Kidney (tissue), 13 donors: ENCODE measurements at regions not wholly inside any gene's neighbourhood (a gene's known extent, or its start where the extent isn't known, plus 50 kb on each side); places are given as distances from the start of the nearest gene placed in this dataset.

Experiments used
- DNase-seq, 5 donors: peaks; one replicate each; pipeline ENCODE4 v3.0.0-alpha.2; 2013 to 2020
- FAIRE-seq: peaks from 2 replicates; lab custom pipeline; 2012; peaks lifted over from hg19 to GRCh38; lab: Jason Lieb, UNC
- H3K27ac ChIP-seq, 2 donors: one replicate each; pipeline ENCODE4 v1.7.0; 2013; ENCODE audit warnings: low read depth in 2 of 2, low read length in 2 of 2, inconsistent platforms in 1 of 2
- H3K27me3 ChIP-seq: one replicate; pipeline ENCODE4 v1.7.1; 2013; ENCODE audit warnings: low read length, inconsistent platforms; ENCODE audit not compliant: control insufficient read depth, insufficient read depth
- H3K36me3 ChIP-seq, 3 donors: one replicate each; pipeline versions ENCODE4 v1.7.0 to v1.7.1; 2013; ENCODE audit warnings: low read length in 3 of 3, control low read depth in 1 of 3, inconsistent platforms in 1 of 3; ENCODE audit not compliant: insufficient read depth in 3 of 3, control insufficient read depth in 2 of 3
- H3K4me1 ChIP-seq, 3 donors: one replicate each; pipeline versions ENCODE4 v1.7.0 to v1.7.1; 2013; ENCODE audit warnings: low read length in 3 of 3, inconsistent platforms in 1 of 3, low read depth in 1 of 3; ENCODE audit not compliant: control insufficient read depth in 2 of 3, insufficient read depth in 2 of 3
- H3K4me3 ChIP-seq, 3 donors: one replicate each; pipeline versions ENCODE4 v1.7.0 to v1.8.1; 2013; ENCODE audit warnings: low read length in 3 of 3, control low read depth in 1 of 3, inconsistent platforms in 1 of 3
- H3K9ac ChIP-seq, 3 donors: one replicate each; pipeline versions ENCODE4 v1.7.0 to v1.7.1; 2013; ENCODE audit warnings: low read length in 3 of 3, control low read depth in 1 of 3, inconsistent platforms in 1 of 3
- H3K9me3 ChIP-seq, 3 donors: one replicate each; pipeline versions ENCODE4 v1.7.0 to v1.7.1; 2013; ENCODE audit warnings: low read length in 3 of 3, control low read depth in 1 of 3, inconsistent platforms in 1 of 3; ENCODE audit not compliant: control insufficient read depth in 2 of 3, insufficient read depth in 1 of 3
- intact Hi-C: fragments of 100-400 bp; cut with DNase I; formaldehyde crosslinking; loops from one replicate; pipeline ENCODE4 v1.11.1; 2022
- TF ChIP-seq, protein P1 (sequence below): IDR thresholded peaks from 3 replicates; pipeline ENCODE4 v1.5.1; 2012; ENCODE audit warnings: mild to moderate bottlenecking, moderate library complexity, borderline replicate concordance; ENCODE audit not compliant: insufficient read depth; ENCODE audit errors: extremely low read depth
- donor health status: control.
- donor health status: control.
- donor health status: control.
- donor health status: control.
- donor health status: control.
- donor health status: DM: yes; HTN: yes; CAD: no.
- donor health status: Normal renal cell carcinoma (clear cell type).

DNA sequence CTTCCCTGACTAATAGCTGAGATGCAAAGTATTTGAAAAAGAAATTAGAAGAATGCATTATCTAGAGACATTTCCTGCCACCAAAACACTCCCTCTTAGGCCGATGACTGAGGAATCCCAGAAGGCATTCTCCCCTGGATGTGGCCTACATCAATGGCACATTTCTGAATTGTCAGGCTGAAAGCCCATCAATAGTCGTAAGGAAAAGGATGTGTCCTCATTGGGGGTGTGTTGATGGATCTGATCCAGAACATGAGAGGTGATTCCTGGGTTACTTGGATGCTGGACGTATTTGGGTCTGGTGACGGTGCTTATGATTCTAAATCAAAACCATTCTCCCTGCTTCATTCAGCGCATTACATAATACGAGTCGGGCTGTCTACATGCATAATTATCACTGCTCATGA, 216.9 kb upstream of the CDIN1 start:
- Histone ChIP-seq H3K36me3 (no peaks in the 10 kb centered on the region), H3K4me1 (peaks cover 0 to 3% (median 0%) of the 10 kb centered on the region in 3 donors), H3K9me3 (no peaks in the 10 kb centered on the region), H3K27ac (peak overlapping the region in 1 of 2 donors; percentile 40), H3K27me3 (no peaks in the 10 kb centered on the region), H3K9ac (no peak overlapping the region), H3K4me3 (no peak overlapping the region)
- intact Hi-C loops = no loop called here
- TF ChIP-seq, protein P1, sequence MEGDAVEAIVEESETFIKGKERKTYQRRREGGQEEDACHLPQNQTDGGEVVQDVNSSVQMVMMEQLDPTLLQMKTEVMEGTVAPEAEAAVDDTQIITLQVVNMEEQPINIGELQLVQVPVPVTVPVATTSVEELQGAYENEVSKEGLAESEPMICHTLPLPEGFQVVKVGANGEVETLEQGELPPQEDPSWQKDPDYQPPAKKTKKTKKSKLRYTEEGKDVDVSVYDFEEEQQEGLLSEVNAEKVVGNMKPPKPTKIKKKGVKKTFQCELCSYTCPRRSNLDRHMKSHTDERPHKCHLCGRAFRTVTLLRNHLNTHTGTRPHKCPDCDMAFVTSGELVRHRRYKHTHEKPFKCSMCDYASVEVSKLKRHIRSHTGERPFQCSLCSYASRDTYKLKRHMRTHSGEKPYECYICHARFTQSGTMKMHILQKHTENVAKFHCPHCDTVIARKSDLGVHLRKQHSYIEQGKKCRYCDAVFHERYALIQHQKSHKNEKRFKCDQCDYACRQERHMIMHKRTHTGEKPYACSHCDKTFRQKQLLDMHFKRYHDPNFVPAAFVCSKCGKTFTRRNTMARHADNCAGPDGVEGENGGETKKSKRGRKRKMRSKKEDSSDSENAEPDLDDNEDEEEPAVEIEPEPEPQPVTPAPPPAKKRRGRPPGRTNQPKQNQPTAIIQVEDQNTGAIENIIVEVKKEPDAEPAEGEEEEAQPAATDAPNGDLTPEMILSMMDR = no peak
- DNase-seq (peak in 1 of 5 donors; percentile 20), FAIRE-seq (no peak)

DNA sequence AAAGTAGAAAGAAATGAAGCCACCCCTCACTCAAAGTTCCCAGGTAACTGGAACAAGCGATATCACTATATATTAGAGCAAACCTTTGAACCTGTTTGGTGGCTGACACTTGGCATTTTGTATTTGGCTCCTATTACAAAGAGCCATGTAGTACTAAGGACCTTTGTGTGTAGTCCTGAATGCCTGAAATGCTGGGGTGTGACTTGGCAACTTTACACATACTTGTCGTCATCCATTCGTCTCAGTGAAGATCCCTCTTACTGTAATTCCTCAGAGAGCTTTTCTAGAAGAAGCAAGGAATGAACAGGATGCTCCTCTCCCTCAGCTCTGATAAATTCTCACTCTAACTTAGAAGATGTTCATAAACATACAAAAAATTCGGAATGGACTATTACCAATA, 216.1 kb upstream of the CDIN1 start:
- DNase-seq (peak in 2 of 5 donors; percentile 7 to 42), FAIRE-seq (no peak)
- no peak overlapping the region for H3K9ac ChIP-seq
- no peak overlapping the region for H3K27ac ChIP-seq
- TF ChIP-seq, protein P1 = no peak
- no peak overlapping the region for H3K4me3 ChIP-seq
- H3K36me3 ChIP-seq = no peaks in the 10 kb centered on the region
- no peaks in the 10 kb centered on the region for H3K4me1 ChIP-seq
- H3K27me3 ChIP-seq = no peaks in the 10 kb centered on the region
- intact Hi-C loops = no loop called here
- H3K9me3 ChIP-seq = no peaks in the 10 kb centered on the region

DNA sequence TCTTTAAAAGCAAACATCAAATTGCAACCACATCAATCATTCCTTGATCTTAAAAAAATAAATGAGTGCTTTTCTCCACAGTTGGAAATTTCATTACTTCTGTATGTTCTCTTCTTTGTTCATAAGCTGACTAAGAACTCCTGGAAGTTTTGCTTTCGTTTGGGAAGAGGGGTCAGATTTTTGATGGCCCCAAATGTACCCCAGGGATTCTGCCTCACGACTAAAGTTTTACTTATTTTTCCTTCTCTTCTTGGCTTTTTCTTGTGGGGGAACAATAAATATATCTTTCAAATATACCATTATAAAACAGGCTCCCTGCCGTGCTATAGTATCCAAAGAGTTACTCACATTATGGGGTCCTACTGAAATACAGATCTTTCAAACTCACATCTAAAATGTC, 215.0 kb upstream of the CDIN1 start:
- Histone ChIP-seq H3K4me3 (no peak overlapping the region), H3K27ac (no peak overlapping the region), H3K4me1 (no peaks in the 10 kb centered on the region), H3K36me3 (no peaks in the 10 kb centered on the region), H3K9ac (no peak overlapping the region), H3K9me3 (no peaks in the 10 kb centered on the region), H3K27me3 (no peaks in the 10 kb centered on the region)
- FAIRE-seq (no peak), DNase-seq (peak in 2 of 5 donors; percentile 22 to 33)
- intact Hi-C loops = no loop called here
- TF ChIP-seq, protein P1 = no peak

DNA sequence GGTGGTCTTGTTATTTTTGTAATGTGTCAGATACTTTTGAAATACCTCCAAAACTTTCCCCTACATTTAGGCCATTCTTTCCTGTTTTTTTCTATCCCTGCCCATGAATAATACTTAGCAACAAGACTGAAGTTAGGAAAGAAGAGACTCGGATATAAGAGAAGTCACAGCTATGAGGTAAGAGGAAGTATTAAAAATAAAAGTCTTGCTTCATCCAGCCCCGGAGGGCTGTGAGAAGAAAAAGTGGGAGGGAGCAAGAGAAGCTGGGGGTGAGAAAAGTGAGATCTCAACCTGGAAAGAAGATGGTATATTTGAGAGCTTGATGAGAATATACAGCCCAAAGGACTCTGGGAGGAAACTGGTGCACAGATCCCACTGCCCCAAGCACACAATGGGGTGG, 213.5 kb upstream of the CDIN1 start:
- DNase-seq (no peak), FAIRE-seq (no peak)
- H3K36me3 ChIP-seq = no peaks in the 10 kb centered on the region
- H3K9ac ChIP-seq = no peak overlapping the region
- no peaks in the 10 kb centered on the region for H3K4me1 ChIP-seq
- H3K27ac ChIP-seq = no peak overlapping the region
- H3K27me3 ChIP-seq = no peaks in the 10 kb centered on the region
- no peak overlapping the region for H3K4me3 ChIP-seq
- H3K9me3 ChIP-seq = no peaks in the 10 kb centered on the region
- intact Hi-C loops = no loop called here
- TF ChIP-seq, protein P1 = no peak
